Amniotic stem cell (primary cell): ENCODE measurements at regions not wholly inside any gene's neighbourhood (a gene's known extent, or its start where the extent isn't known, plus 50 kb on each side); places are given as distances from the start of the nearest gene placed in this dataset.

Experiments
- DNase-seq: peaks from one replicate; lab custom pipeline; 2025; lab: John Stamatoyannopoulos, UW

DNA sequence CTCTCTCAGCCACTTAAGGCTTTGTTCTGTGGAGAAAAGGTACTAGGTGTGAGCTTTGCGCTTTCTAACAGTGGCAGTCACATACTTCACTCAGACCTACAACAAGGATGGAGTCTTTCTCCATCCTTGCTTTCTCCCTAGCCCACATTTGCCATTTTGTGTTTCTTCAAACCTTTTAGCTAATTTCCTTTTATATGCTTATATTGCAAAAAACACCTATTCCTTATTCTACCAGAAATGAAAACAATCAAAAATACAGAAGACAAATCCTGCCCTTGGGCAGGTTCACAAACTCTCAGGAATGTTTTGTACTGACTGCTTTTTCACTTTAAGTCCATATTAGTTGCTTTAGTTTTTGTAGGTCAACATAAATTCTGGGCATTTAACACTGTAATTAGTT lies 914.2 kb downstream of the SQOR start:
- DNase-seq: no peak

DNA sequence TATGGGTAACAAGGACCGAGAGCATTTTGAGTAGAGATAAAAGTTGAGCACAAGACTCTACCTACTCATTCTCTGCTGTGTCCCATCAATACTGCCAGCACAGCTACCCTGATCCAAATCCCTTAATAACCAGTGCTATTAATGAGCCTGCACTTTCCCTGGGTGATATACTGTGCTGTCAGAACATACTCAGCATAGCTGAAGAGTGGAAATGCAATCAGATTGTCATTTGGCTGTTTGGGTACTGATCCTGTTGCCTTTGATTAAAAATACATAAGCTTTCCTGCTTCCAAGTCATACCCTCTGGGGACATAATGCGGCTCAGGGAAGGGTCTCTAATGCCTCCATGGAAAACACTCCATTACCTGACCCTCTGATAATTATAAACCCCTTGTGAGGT lies 917.5 kb downstream of the SQOR start:
- DNase-seq: no peak

DNA sequence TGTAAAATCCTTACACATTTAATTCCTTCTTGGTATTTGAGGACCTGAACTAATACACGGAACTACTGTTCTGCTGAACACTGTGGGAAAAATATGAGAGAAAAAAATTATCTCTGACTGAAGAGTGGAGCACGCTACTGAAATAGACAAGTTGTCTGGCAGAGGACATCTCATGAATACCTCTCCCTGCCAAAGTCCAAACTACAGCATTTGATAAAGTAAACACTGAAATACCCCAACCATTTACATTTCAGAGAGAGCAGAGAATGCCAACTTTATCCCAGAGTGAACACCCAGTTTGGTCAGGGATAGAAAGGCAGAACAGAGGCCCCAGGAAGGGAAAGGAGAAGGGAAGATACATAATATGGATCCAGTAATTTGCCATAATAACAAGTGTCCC lies 920.7 kb downstream of the SQOR start:
- no peak for DNase-seq

DNA sequence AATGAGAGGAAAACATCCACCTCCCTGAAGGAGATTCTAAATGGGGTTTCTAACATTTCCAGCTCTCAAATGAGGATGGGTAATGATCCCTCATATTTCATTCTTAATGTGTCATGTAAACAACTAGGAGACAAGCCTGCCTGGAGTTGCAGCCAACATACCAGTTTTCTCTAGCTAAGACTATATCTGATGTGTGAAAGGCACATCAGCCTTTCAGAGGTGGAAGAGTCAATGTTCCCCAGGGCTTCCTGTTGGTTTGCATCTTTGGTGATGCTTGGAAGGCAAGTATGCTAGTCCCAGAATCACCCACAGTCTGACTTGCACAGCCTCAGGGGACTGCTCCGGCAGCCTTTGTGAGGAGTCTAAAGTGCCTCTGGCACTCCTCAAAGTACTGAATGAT lies 921.2 kb downstream of the SQOR start:
- DNase-seq: no peak

DNA sequence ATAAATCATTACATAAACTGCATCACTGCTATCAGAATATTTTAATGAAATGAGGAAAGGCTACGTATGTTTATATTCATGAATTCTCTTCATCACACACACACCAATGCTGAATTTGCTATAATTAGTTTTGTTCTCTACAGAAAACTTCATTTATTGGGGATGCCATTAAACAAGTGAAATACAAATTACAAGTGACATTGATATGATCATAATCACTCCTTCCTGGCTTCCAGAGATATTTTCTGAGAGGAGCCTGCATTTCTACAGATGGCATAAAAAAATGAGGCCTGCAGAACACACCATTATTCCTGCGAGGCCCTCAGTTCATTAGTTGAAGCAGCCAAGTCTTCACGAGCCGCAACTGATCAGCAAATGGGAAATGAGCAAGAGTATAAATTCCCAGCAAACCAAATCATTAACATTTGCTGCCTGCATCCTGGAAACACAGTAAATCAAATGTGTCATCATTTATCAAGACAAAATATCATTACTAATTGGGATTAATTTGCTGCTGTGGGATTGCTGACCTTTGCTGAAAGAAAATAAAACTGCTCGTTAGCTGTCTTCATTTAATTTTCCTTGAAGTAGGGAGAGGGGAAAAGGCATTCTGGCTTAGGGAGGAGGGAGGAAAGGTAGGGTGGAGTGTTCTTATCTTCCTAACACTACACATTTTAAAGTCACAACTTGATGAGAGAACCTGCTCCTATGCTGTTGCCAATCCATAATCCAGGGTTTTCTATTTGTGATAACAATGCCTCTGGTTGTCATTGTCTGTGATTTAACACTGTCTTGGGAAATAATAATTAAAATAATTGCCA lies 921.9 kb downstream of the SQOR start:
- DNase-seq: no peak

DNA sequence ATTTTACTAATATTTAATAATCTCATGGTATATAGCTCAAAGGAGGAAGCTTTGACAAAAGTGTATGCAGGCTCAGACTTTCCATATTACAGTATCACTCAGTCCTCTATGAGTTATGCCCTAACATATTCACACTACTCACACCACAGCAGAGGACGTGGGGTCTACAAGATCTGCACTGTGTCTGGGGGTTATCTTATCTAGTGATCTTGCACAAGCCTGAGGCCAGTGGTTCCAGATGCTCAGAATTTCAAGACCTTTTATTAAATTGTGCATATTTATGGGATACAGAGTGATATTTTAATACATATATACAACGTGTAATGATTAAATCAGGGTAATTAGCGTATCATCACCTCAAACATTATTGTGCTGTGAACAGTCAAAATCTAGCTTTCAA lies 933.1 kb downstream of the SQOR start:
- DNase-seq: no peak

DNA sequence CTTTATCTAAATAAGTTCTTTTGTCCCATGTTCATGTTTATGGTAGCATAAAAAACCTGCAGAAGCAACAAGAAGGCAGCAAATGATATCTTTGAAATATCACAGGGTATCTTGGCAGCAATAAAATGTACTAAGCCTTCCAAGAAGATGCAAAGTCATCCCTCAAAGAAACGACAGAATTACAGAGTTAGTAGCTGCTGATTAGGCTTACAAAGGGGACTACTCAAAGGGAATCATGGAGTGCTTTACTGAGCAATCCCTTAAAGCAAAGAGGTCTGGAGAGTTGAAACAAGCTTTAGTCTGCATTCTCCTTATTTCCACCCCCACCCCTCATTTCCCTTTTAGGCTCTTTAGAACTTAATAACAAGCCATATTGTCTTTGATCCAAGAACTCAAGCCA lies 935.0 kb downstream of the SQOR start:
- no peak for DNase-seq

DNA sequence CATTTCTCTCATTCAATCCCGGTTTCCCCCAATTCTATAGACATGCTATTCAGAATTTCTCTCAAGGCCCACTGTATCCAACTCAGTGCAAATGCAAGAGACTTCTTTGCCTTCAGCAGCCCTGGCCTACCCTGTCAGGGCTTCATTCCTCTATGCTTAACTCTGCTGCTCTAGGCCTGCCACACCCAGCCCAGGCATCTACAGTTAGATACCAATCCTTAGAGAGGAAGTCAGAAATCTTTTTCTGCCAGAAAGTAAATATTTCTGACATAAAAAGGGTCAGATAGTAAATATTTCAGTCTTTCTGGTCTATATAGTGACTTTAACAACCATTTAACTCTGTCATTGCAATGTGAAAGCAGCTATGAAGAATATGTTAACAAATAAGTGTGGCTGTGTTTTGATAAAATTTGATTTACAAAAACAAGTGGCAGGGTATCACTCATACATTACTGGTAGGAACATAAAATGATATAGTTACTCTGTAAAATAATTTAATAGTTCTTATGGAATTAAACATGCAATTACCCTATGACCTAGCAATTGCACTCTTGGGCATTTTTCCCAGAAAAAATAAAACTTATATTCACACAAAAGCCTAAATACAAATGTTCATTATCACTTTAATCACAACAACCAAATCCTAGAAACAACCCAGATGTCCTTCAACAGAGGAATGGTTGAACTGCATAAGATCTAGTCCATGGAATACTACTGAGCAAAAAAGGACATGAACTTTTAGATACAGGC lies 942.0 kb downstream of the SQOR start:
- no peak for DNase-seq

DNA sequence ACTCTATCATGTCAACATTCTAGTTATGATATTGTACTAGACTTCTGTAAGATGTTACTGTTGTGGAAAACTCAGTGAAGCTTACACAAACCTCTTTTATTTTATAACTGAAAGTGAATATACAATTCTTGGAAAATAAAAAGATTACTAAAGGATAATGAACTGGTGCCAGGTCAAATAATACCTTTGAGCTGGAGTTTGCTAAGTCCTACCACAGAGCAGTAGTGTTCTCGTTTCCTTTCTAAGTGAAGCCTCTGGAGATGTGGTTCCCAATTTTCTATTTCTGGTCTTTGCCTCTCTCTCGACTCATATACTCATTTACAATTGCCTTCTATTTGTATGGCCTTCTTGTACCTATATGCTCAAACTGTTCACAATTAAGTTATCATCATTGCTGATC lies 942.9 kb downstream of the SQOR start:
- no peak for DNase-seq

DNA sequence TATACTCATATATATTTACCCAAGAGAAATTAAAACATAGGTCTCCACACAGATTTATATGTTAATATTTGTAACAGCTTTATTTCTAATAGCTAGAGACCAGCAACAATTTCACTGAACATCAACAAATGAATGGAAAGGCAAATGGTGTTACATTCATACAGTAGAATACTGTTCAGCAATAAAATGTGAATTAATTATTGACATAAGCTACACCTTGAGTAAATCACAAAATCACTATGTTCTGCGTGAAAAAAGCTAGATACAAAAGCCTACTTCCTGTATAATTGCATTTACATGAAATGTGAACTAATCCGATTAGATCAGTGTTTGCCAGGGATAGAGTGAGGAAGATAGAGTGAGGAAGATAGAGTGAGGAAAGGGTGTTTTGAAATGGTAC lies 945.7 kb downstream of the SQOR start:
- no peak for DNase-seq

DNA sequence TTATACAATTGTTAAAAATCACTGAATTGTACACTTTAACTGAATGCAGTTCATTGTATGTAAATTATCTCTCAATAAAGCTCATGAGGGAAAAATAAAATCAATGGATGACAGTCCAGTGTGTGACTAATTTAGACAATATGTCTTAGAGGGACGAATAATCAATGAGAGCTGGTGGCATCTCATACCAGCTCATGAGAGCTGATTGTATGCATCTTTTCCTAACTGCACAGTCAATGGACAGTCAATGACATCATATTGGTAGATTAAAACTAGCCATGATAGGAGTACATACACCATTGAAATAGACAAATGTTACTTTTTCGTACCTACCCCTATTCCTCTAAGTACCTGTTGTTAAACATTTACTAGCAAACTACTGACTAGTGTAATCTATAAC lies 946.1 kb downstream of the SQOR start:
- DNase-seq: no peak

DNA sequence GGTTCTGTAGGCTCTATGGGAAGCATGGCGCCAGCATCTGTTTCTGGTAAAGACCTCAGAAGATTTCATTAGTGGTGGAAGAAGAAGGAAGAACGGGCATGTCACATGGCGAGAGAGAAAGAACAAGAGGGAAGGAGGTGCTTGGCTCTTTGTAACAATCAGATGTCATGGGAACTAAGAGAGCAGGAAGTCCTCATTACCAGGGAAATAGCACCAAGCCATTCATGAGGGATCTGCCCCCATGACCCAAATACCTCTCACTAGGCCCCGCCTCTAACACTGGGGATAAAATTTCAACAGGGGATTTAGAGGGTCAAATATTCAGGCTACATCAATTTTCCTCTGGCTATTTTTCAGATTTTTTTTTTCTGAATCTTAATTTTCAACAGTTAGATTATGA lies 954.3 kb downstream of the SQOR start:
- DNase-seq: no peak

DNA sequence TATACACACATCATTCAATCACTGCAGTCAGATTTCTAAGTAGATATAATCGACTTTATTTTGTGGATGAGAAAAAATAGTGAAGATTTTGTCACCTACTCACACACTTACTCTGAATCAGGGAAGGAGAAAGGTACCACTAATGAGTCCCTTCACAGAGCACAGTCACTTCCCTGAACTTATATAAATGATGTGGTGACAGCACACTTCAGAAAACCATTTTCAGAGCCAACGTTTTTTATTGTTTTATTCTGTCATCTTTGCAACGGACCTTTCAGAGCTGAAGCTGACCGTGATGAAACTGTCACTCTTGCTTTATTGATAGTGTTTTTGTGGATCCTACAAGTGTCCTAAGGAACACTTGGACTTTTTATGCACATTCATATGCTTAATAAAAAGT lies 956.6 kb downstream of the SQOR start:
- DNase-seq: no peak

DNA sequence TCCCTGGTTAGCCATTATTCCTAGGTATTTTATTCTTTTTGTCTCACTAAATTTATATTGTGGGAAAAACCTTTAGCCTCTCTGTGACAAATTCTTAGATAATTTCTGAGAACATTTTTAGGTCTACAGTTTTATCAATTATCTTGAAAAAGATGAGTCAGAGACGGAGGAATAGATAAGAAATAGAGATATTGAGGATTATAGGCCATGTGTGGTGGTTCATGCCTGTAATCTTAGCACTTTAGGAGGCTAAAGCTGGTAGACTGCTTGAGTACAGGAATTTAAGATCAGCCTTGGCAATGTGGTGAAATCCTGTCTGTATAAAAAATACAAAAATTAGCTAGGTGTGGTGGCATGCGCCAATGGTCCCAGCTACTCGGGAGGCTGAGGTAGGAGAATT lies 960.2 kb downstream of the SQOR start:
- no peak for DNase-seq

DNA sequence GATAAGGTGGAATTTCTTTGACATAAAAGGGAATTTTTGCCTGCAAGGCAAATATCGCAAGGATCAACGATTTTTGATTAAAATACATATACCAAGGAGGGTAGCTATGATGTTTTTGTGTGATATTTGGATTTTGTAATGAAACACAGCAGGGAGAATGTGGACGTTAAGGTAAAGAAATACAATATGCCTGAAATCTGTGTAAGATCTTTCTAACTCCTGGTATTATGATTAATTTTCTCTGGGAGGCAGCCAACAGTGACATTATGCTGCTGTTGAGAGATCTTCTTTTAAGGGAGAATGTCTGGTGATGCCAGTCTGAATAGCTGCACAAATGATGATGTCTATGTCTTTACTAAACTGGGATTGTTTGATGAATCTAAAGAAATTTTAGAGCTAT lies 972.2 kb downstream of the SQOR start:
- DNase-seq: no peak

DNA sequence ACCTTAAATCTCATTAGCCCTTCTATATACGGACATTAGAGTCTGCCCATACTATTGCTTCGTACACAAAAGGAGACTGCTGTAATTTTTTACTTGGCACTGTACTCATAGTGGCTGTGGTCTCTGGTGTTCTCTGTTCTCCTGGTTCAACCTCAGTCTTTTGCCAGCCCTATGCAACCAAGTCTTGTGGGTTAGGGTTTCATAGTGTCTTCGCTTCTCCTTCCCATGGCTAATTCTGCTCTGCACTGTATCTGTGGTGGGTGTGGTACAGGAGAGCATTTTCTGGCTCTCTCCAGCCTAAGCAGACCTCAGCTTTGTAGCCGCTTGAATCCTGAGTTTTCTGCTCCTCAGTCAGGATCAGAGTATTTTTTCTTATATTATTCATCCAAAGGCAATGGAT lies 981.2 kb downstream of the SQOR start:
- DNase-seq: no peak

DNA sequence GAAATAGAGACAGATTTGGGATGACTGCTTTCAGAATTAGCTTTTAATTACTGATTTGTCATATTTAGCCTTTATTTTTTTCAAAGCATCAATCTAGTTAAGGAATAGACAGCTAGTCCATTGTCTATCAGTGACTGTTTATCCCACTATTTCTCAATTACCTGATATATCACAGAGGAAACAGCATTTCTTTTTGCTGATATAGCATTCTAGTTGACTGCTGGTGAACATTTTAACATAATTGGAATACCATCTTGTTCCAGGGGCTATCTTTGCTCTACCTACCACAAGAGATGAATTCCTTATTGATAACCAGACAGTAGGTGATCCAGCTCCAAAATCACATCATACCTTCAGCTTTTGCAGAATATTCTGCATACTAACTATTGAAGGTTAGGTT lies 982.7 kb downstream of the SQOR start:
- DNase-seq: no peak

DNA sequence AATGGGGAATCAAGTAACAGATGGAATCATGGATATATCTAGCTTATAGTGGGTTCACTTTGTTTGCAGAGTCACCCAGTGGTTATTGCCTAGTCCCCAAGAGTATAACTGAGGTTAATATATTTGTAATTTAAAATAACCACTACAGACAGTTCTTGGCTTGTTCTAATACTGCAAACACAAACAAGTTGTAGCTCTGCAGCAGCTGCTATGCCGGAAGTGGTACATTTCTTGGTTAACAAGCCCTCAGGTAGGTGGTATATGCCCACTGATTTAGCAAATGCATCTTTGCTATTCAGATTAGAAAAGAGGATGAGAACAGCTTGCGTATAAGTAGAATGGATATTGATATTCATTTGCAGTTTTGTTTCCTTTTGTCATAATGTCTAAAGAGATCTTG lies 984.2 kb downstream of the SQOR start:
- DNase-seq: no peak

DNA sequence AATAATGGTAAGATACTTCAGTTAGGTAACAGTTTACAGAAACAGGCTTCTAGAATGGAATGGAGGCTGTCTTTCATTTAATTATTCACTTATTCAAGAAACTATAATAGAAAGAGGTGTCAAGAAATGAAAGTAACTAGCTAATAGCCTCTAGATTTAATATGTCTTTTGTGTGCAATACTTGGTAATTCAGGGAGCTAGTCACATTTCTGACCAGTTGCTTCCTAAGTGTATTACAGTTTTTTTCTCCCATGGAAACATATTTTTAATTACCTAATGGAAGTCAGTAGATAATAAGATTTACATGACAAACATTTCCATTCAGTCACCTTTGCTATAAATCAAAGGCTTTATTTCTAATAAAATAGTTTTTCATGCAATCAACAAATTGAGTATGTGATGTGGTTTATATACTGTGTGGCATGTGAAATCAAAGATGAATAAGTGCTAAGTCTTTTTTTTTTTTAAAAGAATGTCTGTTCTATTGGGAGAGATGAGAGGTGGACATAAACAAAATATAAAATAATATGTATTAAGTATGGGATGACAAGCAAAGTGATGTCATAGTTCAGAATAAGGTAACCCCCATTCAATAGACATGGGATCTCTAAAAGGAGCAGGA lies 985.7 kb downstream of the SQOR start:
- DNase-seq: no peak

DNA sequence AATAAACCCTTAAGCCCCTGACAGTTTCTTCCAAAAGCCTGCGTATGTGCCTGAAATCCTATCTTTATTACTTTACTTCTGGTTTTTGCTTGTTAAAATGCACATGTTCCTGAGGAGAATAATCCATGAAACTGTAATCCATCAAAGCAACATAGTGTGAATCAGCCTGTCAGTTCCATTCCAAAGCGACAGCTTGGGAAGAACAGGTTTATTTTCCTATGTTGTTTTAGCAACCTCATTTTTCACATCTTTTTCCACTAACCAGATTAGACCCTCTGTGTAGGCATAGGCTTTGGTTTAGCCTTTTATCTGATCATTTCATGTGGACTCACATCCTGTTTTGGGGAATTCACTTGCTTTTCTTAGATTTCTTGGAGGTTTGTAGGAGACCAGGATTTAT lies 988.0 kb downstream of the SQOR start:
- no peak for DNase-seq

DNA sequence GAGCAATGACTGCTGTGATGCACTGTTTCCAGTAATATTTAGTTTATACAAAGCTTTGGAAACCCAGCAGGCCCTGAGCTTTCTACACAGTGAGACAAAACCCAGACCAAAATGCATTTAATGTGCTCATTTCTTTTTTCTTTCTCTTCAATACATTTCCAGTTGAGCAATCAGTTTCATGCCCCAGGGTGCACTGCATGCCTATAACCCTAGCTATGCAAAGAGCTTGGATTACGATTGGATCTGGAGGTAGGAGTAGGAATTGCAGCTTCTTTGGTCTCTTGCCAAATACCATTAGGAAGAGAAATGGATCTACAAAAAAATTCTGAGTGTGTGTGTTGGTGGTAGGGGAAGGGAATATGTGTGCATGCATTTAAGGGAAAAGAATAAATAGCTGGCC lies 1001.4 kb downstream of the SQOR start:
- DNase-seq: no peak

DNA sequence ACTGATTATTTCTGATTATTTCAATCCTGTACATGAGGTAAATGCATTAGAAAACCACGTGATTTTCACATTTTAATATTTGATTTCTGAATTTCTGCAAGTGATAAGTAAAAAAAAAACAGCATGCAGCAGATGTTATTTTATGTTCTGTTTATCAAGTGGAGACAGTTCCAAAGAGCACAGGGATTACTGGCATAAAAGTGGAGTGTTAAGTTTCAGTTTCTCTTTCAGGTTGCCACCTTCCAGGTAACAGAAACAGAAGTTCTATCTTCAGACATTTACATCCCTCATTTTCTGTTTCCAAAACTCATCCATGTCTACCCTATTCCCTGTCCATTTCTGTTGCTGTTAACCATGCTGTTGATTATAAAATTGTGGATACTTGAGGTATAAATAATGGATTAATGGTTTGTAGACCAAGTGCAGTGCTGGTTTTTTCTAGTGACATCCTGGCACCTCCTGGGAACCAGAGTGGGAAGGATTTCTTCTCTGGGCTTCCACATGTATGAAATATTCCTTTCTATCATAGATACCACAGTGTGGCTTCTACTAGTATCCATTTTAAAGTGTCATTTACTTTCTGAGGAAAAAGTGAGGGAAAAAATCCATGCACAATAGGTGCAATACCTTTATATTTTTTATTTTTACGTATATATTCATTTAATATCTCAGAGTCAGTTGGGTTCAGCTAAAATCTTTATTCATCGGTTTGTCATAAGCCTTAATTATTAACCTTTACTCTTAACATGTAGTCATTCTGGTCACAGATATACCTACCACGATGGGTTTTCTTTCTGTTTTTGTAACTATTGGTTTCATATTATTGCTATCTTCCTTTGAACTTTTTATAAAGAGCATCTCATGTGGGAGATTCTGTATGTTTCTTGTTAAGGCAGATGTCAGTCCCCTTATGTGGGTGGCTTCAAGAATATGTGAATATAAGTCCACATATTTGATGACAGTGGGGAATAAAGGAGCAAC lies 1010.0 kb downstream of the SQOR start:
- DNase-seq: no peak
